NCI-H526 treated with DMSO at 0.1 percent for 48 hours (cell line): ENCODE measurements at regions not wholly inside any gene's neighbourhood (a gene's known extent, or its start where the extent isn't known, plus 50 kb on each side); places are given as distances from the start of the nearest gene placed in this dataset.

Experiments
- DNase-seq: peaks from one replicate; lab custom pipeline; 2025; lab: John Stamatoyannopoulos, UW

GRCh38 chr17:74146196-74146595 lies 57.3 kb upstream of the RPL38 start:
- DNase-seq = no peak

- DNase-seq = peak; percentile 77
Observed at GRCh38 chr17:74147056-74147835, 56.2 kb upstream of the RPL38 start.

- peak; percentile 97 for DNase-seq
Observed at GRCh38 chr17:74147966-74148365, 55.5 kb upstream of the RPL38 start.

GRCh38 chr17:74148446-74148845 lies 55.0 kb upstream of the RPL38 start:
- DNase-seq = no peak

GRCh38 chr17:74148901-74149596 lies 54.4 kb upstream of the RPL38 start:
- DNase-seq = no peak

GRCh38 chr17:74149597-74150427 lies 53.7 kb upstream of the RPL38 start:
- peak; percentile 19 for DNase-seq

- DNase-seq = no peak
Observed at GRCh38 chr17:74150428-74151025, 53.0 kb upstream of the RPL38 start.

- DNase-seq = no peak
Observed at GRCh38 chr17:74151551-74152315, 51.7 kb upstream of the RPL38 start.

- no peak for DNase-seq
Observed at GRCh38 chr17:74152591-74153455, 50.7 kb upstream of the RPL38 start.

GRCh38 chr17:74153456-74153810 lies 50.0 kb upstream of the RPL38 start:
- no peak for DNase-seq
